Astrocyte (in vitro differentiated cells and primary cell): ENCODE measurements at regions not wholly inside any gene's neighbourhood (a gene's known extent, or its start where the extent isn't known, plus 50 kb on each side); places are given as distances from the start of the nearest gene placed in this dataset.

Source experiments
- DNase-seq: peaks from one replicate; pipeline ENCODE4 v3.0.0-alpha.2; 2010; ENCODE audit warnings: low read depth
- FAIRE-seq: peaks from 2 replicates; lab custom pipeline; 2011; peaks lifted over from hg19 to GRCh38; lab: Jason Lieb, UNC
- H2AFZ ChIP-seq: 2 replicates; pipeline ENCODE4 v1.6.0; 2012; ENCODE audit warnings: low read depth, low read length, inconsistent platforms
- H3K27ac ChIP-seq: 2 replicates; pipeline ENCODE4 v1.5.1; 2011; ENCODE audit warnings: low read depth, low read length, inconsistent platforms
- H3K27me3 ChIP-seq: 2 replicates; pipeline ENCODE4 v1.6.0; 2011; ENCODE audit warnings: low read length, inconsistent platforms; ENCODE audit not compliant: insufficient read depth
- H3K36me3 ChIP-seq: 2 replicates; pipeline ENCODE4 v1.5.1; 2011; ENCODE audit warnings: low read length, inconsistent platforms; ENCODE audit not compliant: insufficient read depth
- H3K4me1 ChIP-seq: 2 replicates; pipeline ENCODE4 v1.5.1; 2011; ENCODE audit warnings: low read length, inconsistent platforms; ENCODE audit not compliant: insufficient read depth
- H3K4me2 ChIP-seq: 2 replicates; pipeline ENCODE4 v1.6.0; 2012; ENCODE audit warnings: low read length, inconsistent platforms
- H3K4me3 ChIP-seq: 2 replicates; pipeline ENCODE4 v1.5.1; 2011; ENCODE audit warnings: low read depth, mild to moderate bottlenecking, low read length, inconsistent platforms; ENCODE audit not compliant: insufficient read depth
- H3K79me2 ChIP-seq: 2 replicates; pipeline ENCODE4 v1.6.0; 2012; ENCODE audit warnings: mild to moderate bottlenecking, low read length, inconsistent platforms; ENCODE audit not compliant: insufficient read depth
- H3K9ac ChIP-seq: 2 replicates; pipeline ENCODE4 v1.6.0; 2012; ENCODE audit warnings: mild to moderate bottlenecking, low read length, inconsistent platforms
- H3K9me3 ChIP-seq: 2 replicates; pipeline ENCODE4 v1.5.1; 2012; ENCODE audit warnings: low read depth, mild to moderate bottlenecking, low read length, inconsistent platforms; ENCODE audit not compliant: insufficient read depth
- H4K20me1 ChIP-seq: 2 replicates; pipeline ENCODE4 v1.6.0; 2012; ENCODE audit warnings: low read length, inconsistent platforms; ENCODE audit not compliant: insufficient read depth
- H3K27ac Mint-ChIP-seq: one replicate; pipeline ENCODE4 v1.8.0; 2021; ENCODE audit warnings: mild to moderate bottlenecking, mixed read lengths; ENCODE audit not compliant: unreplicated experiment
- H3K27me3 Mint-ChIP-seq: one replicate; pipeline ENCODE4 v1.8.0; 2021; ENCODE audit warnings: low read depth, mixed read lengths; ENCODE audit not compliant: unreplicated experiment
- H3K36me3 Mint-ChIP-seq: one replicate; pipeline ENCODE4 v1.8.0; 2021; ENCODE audit warnings: low read depth, mixed read lengths; ENCODE audit not compliant: unreplicated experiment
- H3K4me1 Mint-ChIP-seq: one replicate; pipeline ENCODE4 v1.8.0; 2021; ENCODE audit warnings: low read depth, mixed read lengths; ENCODE audit not compliant: unreplicated experiment
- H3K4me3 Mint-ChIP-seq: one replicate; pipeline ENCODE4 v1.8.0; 2021; ENCODE audit warnings: mild to moderate bottlenecking, moderate library complexity, mixed read lengths; ENCODE audit not compliant: unreplicated experiment
- H3K9me3 Mint-ChIP-seq: one replicate; pipeline ENCODE4 v1.8.0; 2021; ENCODE audit warnings: mild to moderate bottlenecking, mixed read lengths; ENCODE audit not compliant: unreplicated experiment
- EZH2 ChIP-seq: IDR thresholded peaks from 2 replicates; pipeline ENCODE4 v1.6.1; 2012; ENCODE audit warnings: mild to moderate bottlenecking, low read length, inconsistent platforms; ENCODE audit not compliant: insufficient read depth
- TF ChIP-seq, protein P1 (sequence below): IDR thresholded peaks from 2 replicates; pipeline ENCODE4 v1.5.1; 2011; ENCODE audit warnings: low read depth, mild to moderate bottlenecking, inconsistent platforms, low read length, moderate library complexity; ENCODE audit not compliant: insufficient read depth

DNA sequence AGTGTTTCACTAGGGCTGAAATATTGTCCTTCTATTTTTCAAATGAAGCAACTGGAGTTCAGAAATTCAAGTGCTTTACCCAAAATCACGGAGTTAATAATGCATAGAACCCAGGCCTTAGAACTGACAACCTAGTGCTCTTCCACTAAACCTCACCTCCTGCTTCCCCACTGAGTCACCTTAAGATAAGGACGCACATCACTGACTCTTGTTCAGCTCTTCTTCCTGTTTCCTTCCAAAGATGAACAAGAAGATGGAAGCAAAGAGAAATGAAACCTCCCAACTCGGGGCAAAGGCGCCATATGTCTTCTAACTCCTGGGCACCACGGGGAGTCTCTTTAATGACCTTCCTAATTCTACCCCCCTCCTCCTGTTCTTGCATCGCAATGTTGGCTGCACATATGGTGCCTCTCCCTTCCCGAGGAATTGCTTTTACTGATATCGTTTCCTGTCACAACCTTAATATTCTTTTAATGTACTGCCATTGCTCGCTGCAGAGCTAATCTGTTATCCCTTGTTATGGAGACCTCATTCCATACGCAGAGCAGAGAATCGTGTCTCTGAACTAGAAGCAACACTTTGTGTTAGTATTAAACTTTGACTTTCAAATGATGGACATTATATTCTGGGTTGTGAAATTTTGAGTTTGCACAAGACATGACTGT, 591.4 kb downstream of the TMEM114 start:
- Histone ChIP-seq H3K79me2 (no peaks in the 10 kb centered on the region), H3K36me3 (no peaks in the 10 kb centered on the region), H3K4me3 (no peak overlapping the region), H3K9ac (no peak overlapping the region), H3K4me2 (no peak overlapping the region), H3K4me1 (no peaks in the 10 kb centered on the region), H3K27ac (no peak overlapping the region), H3K9me3 (peaks cover 5% of the 10 kb centered on the region), H4K20me1 (no peaks in the 10 kb centered on the region), H2AFZ (no peak overlapping the region), H3K27me3 (no peaks in the 10 kb centered on the region)
- TF ChIP-seq, protein P1, sequence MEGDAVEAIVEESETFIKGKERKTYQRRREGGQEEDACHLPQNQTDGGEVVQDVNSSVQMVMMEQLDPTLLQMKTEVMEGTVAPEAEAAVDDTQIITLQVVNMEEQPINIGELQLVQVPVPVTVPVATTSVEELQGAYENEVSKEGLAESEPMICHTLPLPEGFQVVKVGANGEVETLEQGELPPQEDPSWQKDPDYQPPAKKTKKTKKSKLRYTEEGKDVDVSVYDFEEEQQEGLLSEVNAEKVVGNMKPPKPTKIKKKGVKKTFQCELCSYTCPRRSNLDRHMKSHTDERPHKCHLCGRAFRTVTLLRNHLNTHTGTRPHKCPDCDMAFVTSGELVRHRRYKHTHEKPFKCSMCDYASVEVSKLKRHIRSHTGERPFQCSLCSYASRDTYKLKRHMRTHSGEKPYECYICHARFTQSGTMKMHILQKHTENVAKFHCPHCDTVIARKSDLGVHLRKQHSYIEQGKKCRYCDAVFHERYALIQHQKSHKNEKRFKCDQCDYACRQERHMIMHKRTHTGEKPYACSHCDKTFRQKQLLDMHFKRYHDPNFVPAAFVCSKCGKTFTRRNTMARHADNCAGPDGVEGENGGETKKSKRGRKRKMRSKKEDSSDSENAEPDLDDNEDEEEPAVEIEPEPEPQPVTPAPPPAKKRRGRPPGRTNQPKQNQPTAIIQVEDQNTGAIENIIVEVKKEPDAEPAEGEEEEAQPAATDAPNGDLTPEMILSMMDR = no peak
- TF ChIP-seq EZH2 = no peak
- Mint-ChIP-seq H3K27ac (no peak overlapping the region), H3K4me1 (no peaks in the 10 kb centered on the region), H3K4me3 (no peak overlapping the region), H3K9me3 (peaks cover 3% of the 10 kb centered on the region), H3K36me3 (no peaks in the 10 kb centered on the region), H3K27me3 (peaks cover 5% of the 10 kb centered on the region)
- FAIRE-seq = no peak
- no peak for DNase-seq

DNA sequence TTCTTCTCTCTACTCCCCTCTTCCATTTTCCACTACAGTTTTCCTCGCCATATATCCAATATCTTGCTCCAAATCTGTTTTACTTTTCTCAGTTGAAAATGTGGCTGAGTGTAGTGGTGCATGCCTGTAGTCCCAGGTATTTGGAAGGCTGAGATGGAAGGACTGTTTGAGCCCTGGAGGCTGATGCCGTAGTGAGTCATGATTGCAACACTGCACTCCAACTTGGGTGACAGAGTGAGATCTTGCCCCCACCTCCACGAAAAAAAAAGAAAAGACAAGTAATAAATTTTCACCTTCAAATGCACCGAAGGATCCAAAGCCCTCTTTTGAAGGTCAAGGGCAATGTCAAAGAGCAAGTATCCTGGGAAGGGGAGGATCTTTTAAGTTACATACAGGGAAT, 592.3 kb downstream of the TMEM114 start:
- no peaks in the 10 kb centered on the region for H3K36me3 Mint-ChIP-seq
- peaks cover 3% of the 10 kb centered on the region for H3K9me3 Mint-ChIP-seq

DNA sequence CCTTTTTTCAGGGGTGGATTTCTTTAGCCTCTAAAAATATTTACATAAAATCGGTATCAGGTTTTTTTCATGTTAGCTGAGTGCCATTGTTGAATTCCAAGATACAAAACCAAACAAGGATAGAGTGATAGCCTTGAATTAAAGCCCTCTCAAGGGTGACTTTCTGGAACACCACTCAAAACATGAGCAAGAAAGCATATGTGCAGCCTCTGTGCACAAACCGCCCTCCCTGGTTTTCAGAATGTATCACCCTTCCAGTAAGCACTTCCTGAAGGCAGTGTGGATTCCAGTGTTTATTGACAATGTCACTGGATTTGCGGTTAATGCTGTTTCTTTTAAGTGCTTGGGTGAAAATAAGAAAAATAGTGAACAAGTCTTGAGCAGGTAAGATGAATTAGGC, 597.7 kb downstream of the TMEM114 start:
- Mint-ChIP-seq H3K27me3 (peaks cover 5% of the 10 kb centered on the region), H3K4me1 (peaks cover 7% of the 10 kb centered on the region), H3K4me3 (no peak overlapping the region), H3K36me3 (no peaks in the 10 kb centered on the region), H3K9me3 (no peaks in the 10 kb centered on the region), H3K27ac (no peak overlapping the region)
- Histone ChIP-seq H3K79me2 (no peaks in the 10 kb centered on the region), H3K27ac (no peak overlapping the region), H3K9ac (no peak overlapping the region), H3K27me3 (no peaks in the 10 kb centered on the region), H3K4me2 (no peak overlapping the region), H4K20me1 (no peaks in the 10 kb centered on the region), H3K36me3 (no peaks in the 10 kb centered on the region), H3K9me3 (peaks cover 5% of the 10 kb centered on the region), H3K4me1 (no peaks in the 10 kb centered on the region), H2AFZ (no peak overlapping the region), H3K4me3 (no peak overlapping the region)
- TF ChIP-seq, protein P1 = no peak
- TF ChIP-seq EZH2 = no peak
- FAIRE-seq = no peak
- DNase-seq = no peak

More for the DNA sequence above, 592.3 kb downstream of the TMEM114 start:
- DNase-seq (no peak), FAIRE-seq (no peak)
- Histone ChIP-seq H3K4me2 (no peak overlapping the region), H4K20me1 (no peaks in the 10 kb centered on the region), H3K79me2 (no peaks in the 10 kb centered on the region), H3K27ac (no peak overlapping the region), H3K36me3 (no peaks in the 10 kb centered on the region), H3K27me3 (no peaks in the 10 kb centered on the region), H2AFZ (no peak overlapping the region), H3K4me1 (no peaks in the 10 kb centered on the region), H3K4me3 (no peak overlapping the region), H3K9me3 (peaks cover 5% of the 10 kb centered on the region), H3K9ac (no peak overlapping the region)
- Mint-ChIP-seq H3K4me1 (no peaks in the 10 kb centered on the region), H3K27me3 (peaks cover 5% of the 10 kb centered on the region), H3K4me3 (no peak overlapping the region), H3K27ac (no peak overlapping the region)
- TF ChIP-seq, protein P1 = no peak
- TF ChIP-seq EZH2 = no peak
